GM21423 (cell line): ENCODE measurements at regions not wholly inside any gene's neighbourhood (a gene's known extent, or its start where the extent isn't known, plus 50 kb on each side); places are given as distances from the start of the nearest gene placed in this dataset.
"Not testable (repeated sequence)": the region's sequence is repeated elsewhere in the genome, so short reads cannot be mapped to it uniquely, and the experiment has no call there.

Experiments
- ATAC-seq: cut with Tn5 transposase; IDR thresholded peaks from one replicate; pipeline ENCODE4 v1.9.1; 2021; ENCODE audit warnings: mild to moderate bottlenecking, moderate library complexity; ENCODE audit not compliant: unreplicated experiment

- no peak for ATAC-seq
Observed at GRCh38 chr2:200099256-200099655, 143.9 kb downstream of the MAIP1 start.

- ATAC-seq: no peak
Observed at GRCh38 chr2:200100027-200100426, 144.6 kb downstream of the MAIP1 start.

- ATAC-seq: no peak
Observed at GRCh38 chr2:200101922-200102321, 146.5 kb downstream of the MAIP1 start.

- no peak for ATAC-seq
Observed at GRCh38 chr2:200102971-200103370, 147.6 kb downstream of the MAIP1 start.

- no peak for ATAC-seq
Observed at GRCh38 chr2:200104015-200104414, 148.6 kb downstream of the MAIP1 start.

- ATAC-seq: no peak
Observed at GRCh38 chr2:200107514-200108217, 152.3 kb downstream of the MAIP1 start.

- ATAC-seq: no peak
Observed at GRCh38 chr2:200109421-200109820, 154.0 kb downstream of the MAIP1 start.

- ATAC-seq: no peak
Observed at GRCh38 chr2:200110381-200110780, 155.0 kb downstream of the MAIP1 start.

- ATAC-seq: not testable (repeated sequence)
Observed at GRCh38 chr2:200113016-200113799, 157.8 kb downstream of the MAIP1 start.

- no peak for ATAC-seq
Observed at GRCh38 chr2:200119236-200119635, 163.9 kb downstream of the MAIP1 start.

GRCh38 chr2:200121931-200122330 lies 166.5 kb downstream of the MAIP1 start:
- ATAC-seq: no peak

GRCh38 chr2:200122683-200123082 lies 167.3 kb downstream of the MAIP1 start:
- ATAC-seq: no peak

GRCh38 chr2:200124665-200125368 lies 169.4 kb downstream of the MAIP1 start:
- ATAC-seq: not testable (repeated sequence)

- no peak for ATAC-seq
Observed at GRCh38 chr2:200125444-200126284, 170.3 kb downstream of the MAIP1 start.

- not testable (repeated sequence) for ATAC-seq
Observed at GRCh38 chr2:200126285-200126670, 170.9 kb downstream of the MAIP1 start.

GRCh38 chr2:200126680-200127079 lies 171.3 kb downstream of the MAIP1 start:
- ATAC-seq: not testable (repeated sequence)

GRCh38 chr2:200127848-200128247 lies 172.5 kb downstream of the MAIP1 start:
- no peak for ATAC-seq

- no peak for ATAC-seq
Observed at GRCh38 chr2:200128296-200128695, 172.9 kb downstream of the MAIP1 start.

GRCh38 chr2:200129721-200130462 lies 174.5 kb downstream of the MAIP1 start:
- ATAC-seq: no peak

- ATAC-seq: no peak
Observed at GRCh38 chr2:200130762-200131166, 175.4 kb downstream of the MAIP1 start.
